ENCODE measurements at regions not wholly inside any gene's neighbourhood (a gene's known extent, or its start where the extent isn't known, plus 50 kb on each side); places are given as distances from the start of the nearest gene placed in this dataset.

- H3K27ac Mint-ChIP-seq: no peak overlapping the region
- ATAC-seq (no peak), DNase-seq (no peak)
- H3K9me3 Mint-ChIP-seq: peaks cover 0 to 9% (median 3%) of the 10 kb centered on the region in 9 donors
- no peaks in the 10 kb centered on the region for H3K4me1 Mint-ChIP-seq
- H3K36me3 Mint-ChIP-seq: no peaks in the 10 kb centered on the region
- POLR2A ChIA-PET: no interaction called here
- no peak overlapping the region for H3K4me3 Mint-ChIP-seq
- H3K27me3 Mint-ChIP-seq: peaks cover 0 to 7% (median 0%) of the 10 kb centered on the region in 5 donors
Measured at GRCh38 chr10:90644165-90644564, 213.7 kb downstream of the HTR7 start.

GRCh38 chr10:90650858-90651257 lies 207.0 kb downstream of the HTR7 start:
- H3K4me3 Mint-ChIP-seq: no peak overlapping the region
- peaks cover 0 to 7% (median 0%) of the 10 kb centered on the region in 3 donors for H3K36me3 Mint-ChIP-seq
- no peak for ATAC-seq
- H3K9me3 Mint-ChIP-seq: peaks cover 3 to 32% (median 7%) of the 10 kb centered on the region in 9 donors
- H3K4me1 Mint-ChIP-seq: no peaks in the 10 kb centered on the region
- H3K27me3 Mint-ChIP-seq: peaks cover 0 to 31% (median 13%) of the 10 kb centered on the region in 5 donors
- no peak overlapping the region for H3K27ac Mint-ChIP-seq
- no peak for DNase-seq
- POLR2A ChIA-PET: no interaction called here

GRCh38 chr10:90652519-90652918 lies 205.3 kb downstream of the HTR7 start:
- DNase-seq (no peak), ATAC-seq (no peak)
- H3K27ac Mint-ChIP-seq: no peak overlapping the region
- H3K4me1 Mint-ChIP-seq: no peaks in the 10 kb centered on the region
- peaks cover 0 to 7% (median 0%) of the 10 kb centered on the region in 3 donors for H3K36me3 Mint-ChIP-seq
- H3K4me3 Mint-ChIP-seq: no peak overlapping the region
- H3K27me3 Mint-ChIP-seq: peaks cover 0 to 36% (median 23%) of the 10 kb centered on the region in 5 donors
- peaks cover 3 to 32% (median 7%) of the 10 kb centered on the region in 9 donors for H3K9me3 Mint-ChIP-seq
- POLR2A ChIA-PET: no interaction called here

GRCh38 chr10:90658791-90659190 lies 199.0 kb downstream of the HTR7 start:
- no peak overlapping the region for H3K27ac Mint-ChIP-seq
- ATAC-seq: no peak
- no peaks in the 10 kb centered on the region for H3K4me1 Mint-ChIP-seq
- H3K36me3 Mint-ChIP-seq: peaks cover 0 to 13% (median 0%) of the 10 kb centered on the region in 3 donors
- DNase-seq: no peak
- H3K9me3 Mint-ChIP-seq: peaks cover 0 to 15% (median 10%) of the 10 kb centered on the region in 9 donors
- H3K4me3 Mint-ChIP-seq: no peak overlapping the region
- H3K27me3 Mint-ChIP-seq: peaks cover 2 to 28% (median 17%) of the 10 kb centered on the region in 5 donors
- POLR2A ChIA-PET: no interaction called here

GRCh38 chr10:90665905-90666662 lies 191.8 kb downstream of the HTR7 start:
- ATAC-seq (no peak), DNase-seq (no peak)
- Mint-ChIP-seq H3K36me3 (peaks cover 0 to 3% (median 0%) of the 10 kb centered on the region in 3 donors), H3K4me1 (no peaks in the 10 kb centered on the region), H3K4me3 (no peak overlapping the region), H3K27me3 (peaks cover 0 to 9% (median 5%) of the 10 kb centered on the region in 5 donors), H3K9me3 (peaks cover 0 to 6% (median 0%) of the 10 kb centered on the region in 9 donors), H3K27ac (no peak overlapping the region)
- POLR2A ChIA-PET: no interaction called here

- DNase-seq: no peak
- POLR2A ChIA-PET: no interaction called here
- Mint-ChIP-seq H3K27ac (no peak overlapping the region), H3K27me3 (peaks cover 2 to 18% (median 7%) of the 10 kb centered on the region in 5 donors), H3K4me3 (no peak overlapping the region), H3K4me1 (no peaks in the 10 kb centered on the region), H3K9me3 (peaks cover 0 to 2% (median 0%) of the 10 kb centered on the region in 9 donors), H3K36me3 (peaks cover 0 to 3% (median 0%) of the 10 kb centered on the region in 3 donors)
- ATAC-seq: no peak
Measured at GRCh38 chr10:90674461-90674860, 183.4 kb downstream of the HTR7 start.

GRCh38 chr10:90674928-90675327 lies 182.9 kb downstream of the HTR7 start:
- H3K9me3 Mint-ChIP-seq: peaks cover 0 to 2% (median 0%) of the 10 kb centered on the region in 9 donors
- DNase-seq (no peak), ATAC-seq (no peak)
- POLR2A ChIA-PET: no interaction called here
- no peak overlapping the region for H3K4me3 Mint-ChIP-seq
- H3K36me3 Mint-ChIP-seq: peaks cover 0 to 3% (median 0%) of the 10 kb centered on the region in 3 donors
- peaks cover 2 to 18% (median 7%) of the 10 kb centered on the region in 5 donors for H3K27me3 Mint-ChIP-seq
- no peaks in the 10 kb centered on the region for H3K4me1 Mint-ChIP-seq
- H3K27ac Mint-ChIP-seq: no peak overlapping the region

- no peak overlapping the region for H3K4me3 Mint-ChIP-seq
- H3K9me3 Mint-ChIP-seq: peaks cover 0 to 2% (median 0%) of the 10 kb centered on the region in 9 donors
- peaks cover 2 to 18% (median 5%) of the 10 kb centered on the region in 5 donors for H3K27me3 Mint-ChIP-seq
- H3K36me3 Mint-ChIP-seq: no peaks in the 10 kb centered on the region
- ATAC-seq: no peak
- no peaks in the 10 kb centered on the region for H3K4me1 Mint-ChIP-seq
- peak overlapping the region in 1 of 10 donors; percentile 26 for H3K27ac Mint-ChIP-seq
- no peak for DNase-seq
- POLR2A ChIA-PET: no interaction called here
Measured at GRCh38 chr10:90675621-90676020, 182.2 kb downstream of the HTR7 start.
